Fibroblast of peridontal ligament (primary cell): ENCODE measurements at regions not wholly inside any gene's neighbourhood (a gene's known extent, or its start where the extent isn't known, plus 50 kb on each side); places are given as distances from the start of the nearest gene placed in this dataset.

ENCODE experiments used
- DNase-seq: peaks from one replicate; pipeline ENCODE4 v3.0.0-alpha.2; 2010; ENCODE audit errors: extremely low read depth

- DNase-seq: no peak
Measured at GRCh38 chr16:62692685-62693084, 656.4 kb upstream of the CDH8 start.

GRCh38 chr16:62681819-62682218 is 645.6 kb upstream of the CDH8 start:
- DNase-seq: no peak

- no peak for DNase-seq
Measured at GRCh38 chr16:62678796-62679195, 642.6 kb upstream of the CDH8 start.

GRCh38 chr16:62676306-62676705 is 640.1 kb upstream of the CDH8 start:
- DNase-seq: no peak

- DNase-seq: no peak
Measured at GRCh38 chr16:62665269-62665668, 629.0 kb upstream of the CDH8 start.

- DNase-seq: no peak
Measured at GRCh38 chr16:62664566-62664965, 628.3 kb upstream of the CDH8 start.

- DNase-seq: no peak
Measured at GRCh38 chr16:62661435-62661834, 625.2 kb upstream of the CDH8 start.

- DNase-seq: no peak
Measured at GRCh38 chr16:62657116-62657515, 620.9 kb upstream of the CDH8 start.

- DNase-seq: no peak
Measured at GRCh38 chr16:62652441-62653120, 616.3 kb upstream of the CDH8 start.

GRCh38 chr16:62648256-62648655 is 612.0 kb upstream of the CDH8 start:
- no peak for DNase-seq

GRCh38 chr16:62644030-62644812 is 608.0 kb upstream of the CDH8 start:
- no peak for DNase-seq

GRCh38 chr16:62642677-62643076 is 606.4 kb upstream of the CDH8 start:
- no peak for DNase-seq

- no peak for DNase-seq
Measured at GRCh38 chr16:62639890-62640289, 603.7 kb upstream of the CDH8 start.

GRCh38 chr16:62638964-62639870 is 603.0 kb upstream of the CDH8 start:
- no peak for DNase-seq

- DNase-seq: no peak
Measured at GRCh38 chr16:62638324-62638911, 602.2 kb upstream of the CDH8 start.

GRCh38 chr16:62625326-62625725 is 589.1 kb upstream of the CDH8 start:
- no peak for DNase-seq

GRCh38 chr16:62620275-62620674 is 584.0 kb upstream of the CDH8 start:
- DNase-seq: no peak

- DNase-seq: no peak
Measured at GRCh38 chr16:62615526-62615925, 579.3 kb upstream of the CDH8 start.

GRCh38 chr16:62610291-62610690 is 574.1 kb upstream of the CDH8 start:
- DNase-seq: no peak

GRCh38 chr16:62602790-62603189 is 566.6 kb upstream of the CDH8 start:
- DNase-seq: no peak

- no peak for DNase-seq
Measured at GRCh38 chr16:62597875-62598274, 561.6 kb upstream of the CDH8 start.

GRCh38 chr16:62596584-62596983 is 560.3 kb upstream of the CDH8 start:
- no peak for DNase-seq
